ENCODE measurements at regions not wholly inside any gene's neighbourhood (a gene's known extent, or its start where the extent isn't known, plus 50 kb on each side); places are given as distances from the start of the nearest gene placed in this dataset.

- TF ChIP-seq POLR2A (IDR thresholded peaks at IDR 0.05) (no peak), CTCF (IDR thresholded peaks at IDR 0.05) (no peak), POLR2AphosphoS5 (IDR thresholded peaks at IDR 0.05; ENCODE audit: insufficient read depth in 1 of 2, low read depth in 1 of 2) (no peak)
Observed at GRCh38 chr3:105157067-105157765, 209.5 kb upstream of the ALCAM start.
